ENCODE measurements at regions not wholly inside any gene's neighbourhood (a gene's known extent, or its start where the extent isn't known, plus 50 kb on each side); places are given as distances from the start of the nearest gene placed in this dataset.
"Not testable (repeated sequence)": the region's sequence is repeated elsewhere in the genome, so short reads cannot be mapped to it uniquely, and the experiment has no call there.

GRCh38 chr2:59333007-59333406 lies 1091.9 kb upstream of the FANCL start:
- no peak for TF ChIP-seq CTCF (IDR thresholded peaks at IDR 0.05; ENCODE audit: low read depth, low read length)
- no peak overlapping the region for H3K27ac ChIP-seq
- H3K4me1 ChIP-seq (ENCODE audit: low read depth) = no peaks in the 10 kb centered on the region
- H3K4me3 ChIP-seq = no peak overlapping the region
- no peak for DNase-seq (ENCODE audit: low read depth in 1 of 2, low spot score in 1 of 2)
- no peaks in the 10 kb centered on the region for H3K36me3 ChIP-seq
- no peaks in the 10 kb centered on the region for H3K27me3 ChIP-seq
- H3K9me3 ChIP-seq (ENCODE audit: low read depth) = no peaks in the 10 kb centered on the region

- not testable (repeated sequence) for H3K4me3 ChIP-seq; H3K9me3 ChIP-seq (ENCODE audit: low read depth); H3K4me1 ChIP-seq (ENCODE audit: low read depth); H3K36me3 ChIP-seq; DNase-seq (ENCODE audit: low read depth in 1 of 2, low spot score in 1 of 2); H3K27ac ChIP-seq; H3K27me3 ChIP-seq
These were observed 1085.6 kb upstream of the FANCL start for GRCh38 chr2:59326581-59327365.

GRCh38 chr2:59322870-59323269 lies 1081.7 kb upstream of the FANCL start:
- H3K9me3 ChIP-seq (ENCODE audit: low read depth) = no peaks in the 10 kb centered on the region
- DNase-seq (ENCODE audit: low read depth in 1 of 2, low spot score in 1 of 2) = no peak
- no peaks in the 10 kb centered on the region for H3K27me3 ChIP-seq
- TF ChIP-seq CTCF (IDR thresholded peaks at IDR 0.05; ENCODE audit: low read depth, low read length) = no peak
- H3K4me3 ChIP-seq = no peak overlapping the region
- H3K36me3 ChIP-seq = no peaks in the 10 kb centered on the region
- H3K27ac ChIP-seq = no peak overlapping the region
- H3K4me1 ChIP-seq (ENCODE audit: low read depth) = no peaks in the 10 kb centered on the region

GRCh38 chr2:59322005-59322404 lies 1080.9 kb upstream of the FANCL start:
- no peaks in the 10 kb centered on the region for H3K4me1 ChIP-seq (ENCODE audit: low read depth)
- H3K27ac ChIP-seq = no peak overlapping the region
- TF ChIP-seq CTCF (IDR thresholded peaks at IDR 0.05; ENCODE audit: low read depth, low read length) = no peak
- no peak overlapping the region for H3K4me3 ChIP-seq
- no peaks in the 10 kb centered on the region for H3K27me3 ChIP-seq
- no peaks in the 10 kb centered on the region for H3K9me3 ChIP-seq (ENCODE audit: low read depth)
- H3K36me3 ChIP-seq = no peaks in the 10 kb centered on the region
- DNase-seq (ENCODE audit: low read depth in 1 of 2, low spot score in 1 of 2) = no peak

- H3K36me3 ChIP-seq = no peaks in the 10 kb centered on the region
- no peak for DNase-seq (ENCODE audit: low read depth in 1 of 2, low spot score in 1 of 2)
- no peak for TF ChIP-seq CTCF (IDR thresholded peaks at IDR 0.05; ENCODE audit: low read depth, low read length)
- H3K9me3 ChIP-seq (ENCODE audit: low read depth) = no peaks in the 10 kb centered on the region
- H3K27ac ChIP-seq = no peak overlapping the region
- no peaks in the 10 kb centered on the region for H3K27me3 ChIP-seq
- H3K4me3 ChIP-seq = no peak overlapping the region
- peaks cover 4% of the 10 kb centered on the region for H3K4me1 ChIP-seq (ENCODE audit: low read depth)
These were observed 1073.1 kb upstream of the FANCL start for GRCh38 chr2:59314031-59314766.
